ENCODE measurements at regions not wholly inside any gene's neighbourhood (a gene's known extent, or its start where the extent isn't known, plus 50 kb on each side); places are given as distances from the start of the nearest gene placed in this dataset.
A peak's percentile ranks its signal among the peaks of the same experiment; 100 is the strongest.

DNA sequence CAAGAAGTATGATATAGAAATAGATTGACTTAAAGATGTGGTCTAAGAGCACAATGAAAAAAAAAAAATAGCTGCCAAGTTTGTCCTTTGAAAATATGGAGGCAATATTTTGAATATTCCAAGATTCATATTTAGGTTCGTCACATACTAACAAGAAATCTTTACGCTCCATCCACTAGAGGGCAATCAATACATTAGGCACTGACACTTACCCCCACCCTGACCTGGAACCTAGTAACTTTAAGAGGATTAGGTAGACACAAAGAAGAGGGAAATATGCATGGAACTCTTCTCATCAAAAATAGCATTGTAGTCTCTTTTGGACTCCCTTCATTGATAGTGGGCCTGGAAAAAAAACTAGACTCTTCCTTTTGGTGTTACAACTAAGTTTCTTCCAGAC is 1108.1 kb downstream of the PCDH19 start:
- TF ChIP-seq, protein P1, sequence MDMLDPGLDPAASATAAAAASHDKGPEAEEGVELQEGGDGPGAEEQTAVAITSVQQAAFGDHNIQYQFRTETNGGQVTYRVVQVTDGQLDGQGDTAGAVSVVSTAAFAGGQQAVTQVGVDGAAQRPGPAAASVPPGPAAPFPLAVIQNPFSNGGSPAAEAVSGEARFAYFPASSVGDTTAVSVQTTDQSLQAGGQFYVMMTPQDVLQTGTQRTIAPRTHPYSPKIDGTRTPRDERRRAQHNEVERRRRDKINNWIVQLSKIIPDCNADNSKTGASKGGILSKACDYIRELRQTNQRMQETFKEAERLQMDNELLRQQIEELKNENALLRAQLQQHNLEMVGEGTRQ (IDR thresholded peaks at IDR 0.05; ENCODE audit: low read length), result no peak
- TF ChIP-seq, protein P2, sequence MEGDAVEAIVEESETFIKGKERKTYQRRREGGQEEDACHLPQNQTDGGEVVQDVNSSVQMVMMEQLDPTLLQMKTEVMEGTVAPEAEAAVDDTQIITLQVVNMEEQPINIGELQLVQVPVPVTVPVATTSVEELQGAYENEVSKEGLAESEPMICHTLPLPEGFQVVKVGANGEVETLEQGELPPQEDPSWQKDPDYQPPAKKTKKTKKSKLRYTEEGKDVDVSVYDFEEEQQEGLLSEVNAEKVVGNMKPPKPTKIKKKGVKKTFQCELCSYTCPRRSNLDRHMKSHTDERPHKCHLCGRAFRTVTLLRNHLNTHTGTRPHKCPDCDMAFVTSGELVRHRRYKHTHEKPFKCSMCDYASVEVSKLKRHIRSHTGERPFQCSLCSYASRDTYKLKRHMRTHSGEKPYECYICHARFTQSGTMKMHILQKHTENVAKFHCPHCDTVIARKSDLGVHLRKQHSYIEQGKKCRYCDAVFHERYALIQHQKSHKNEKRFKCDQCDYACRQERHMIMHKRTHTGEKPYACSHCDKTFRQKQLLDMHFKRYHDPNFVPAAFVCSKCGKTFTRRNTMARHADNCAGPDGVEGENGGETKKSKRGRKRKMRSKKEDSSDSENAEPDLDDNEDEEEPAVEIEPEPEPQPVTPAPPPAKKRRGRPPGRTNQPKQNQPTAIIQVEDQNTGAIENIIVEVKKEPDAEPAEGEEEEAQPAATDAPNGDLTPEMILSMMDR (IDR thresholded peaks at IDR 0.05; ENCODE audit: control extremely low read depth in 1 of 3, insufficient read depth in 1 of 3, low read depth in 1 of 3, low read length in 3 of 3), result peak in 2 of 3 experiments; percentile 35 to 41; a peak in 3 of 4 replicates

Data from H1 (cell line).